HG02884 (cell line): ENCODE measurements at regions not wholly inside any gene's neighbourhood (a gene's known extent, or its start where the extent isn't known, plus 50 kb on each side); places are given as distances from the start of the nearest gene placed in this dataset.

Source experiments
- ATAC-seq: cut with Tn5 transposase; IDR thresholded peaks from one replicate; pipeline ENCODE4 v1.9.1; 2021; ENCODE audit warnings: mild to moderate bottlenecking, moderate library complexity; ENCODE audit not compliant: unreplicated experiment

- no peak for ATAC-seq
These were observed 555.4 kb downstream of the SLITRK6 start for GRCh38 chr13:85243831-85244230.

DNA sequence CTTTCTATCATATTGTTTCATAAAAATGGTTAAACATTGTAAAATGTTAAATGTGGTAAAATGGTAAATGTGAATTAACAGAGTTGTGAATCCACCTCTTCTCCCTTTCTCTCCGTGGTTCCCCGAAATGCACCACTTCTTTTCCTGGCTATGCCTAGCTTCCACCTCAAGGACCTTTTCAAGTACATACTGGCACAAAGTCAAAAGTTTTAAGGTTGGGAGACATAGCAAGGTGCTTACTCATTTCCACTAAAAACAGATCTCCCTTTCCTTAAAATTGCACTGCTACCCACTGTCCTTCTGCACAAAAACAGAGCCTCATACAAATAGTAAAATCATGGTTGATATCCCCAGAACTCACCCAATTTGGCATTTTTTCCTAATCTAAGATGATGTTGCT, 558.2 kb downstream of the SLITRK6 start:
- ATAC-seq, result no peak

DNA sequence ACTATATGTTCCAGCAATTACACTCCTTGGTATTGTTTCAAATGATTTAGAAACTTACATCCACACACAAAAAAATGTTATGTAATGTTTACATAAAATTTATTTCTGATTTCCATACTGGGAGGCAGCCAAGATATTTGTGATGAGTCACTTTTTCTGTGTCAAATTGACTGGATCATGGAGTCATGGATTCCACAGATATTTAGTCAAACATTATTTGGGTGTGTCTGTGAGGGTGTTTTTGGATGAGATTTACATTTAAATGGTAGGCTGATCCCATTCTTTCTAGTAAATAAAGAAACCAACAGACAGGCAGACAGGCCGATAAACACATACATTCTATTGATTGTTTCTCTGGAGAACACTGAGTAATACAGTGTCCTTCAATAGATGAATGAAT, 562.8 kb downstream of the SLITRK6 start:
- ATAC-seq, result no peak

DNA sequence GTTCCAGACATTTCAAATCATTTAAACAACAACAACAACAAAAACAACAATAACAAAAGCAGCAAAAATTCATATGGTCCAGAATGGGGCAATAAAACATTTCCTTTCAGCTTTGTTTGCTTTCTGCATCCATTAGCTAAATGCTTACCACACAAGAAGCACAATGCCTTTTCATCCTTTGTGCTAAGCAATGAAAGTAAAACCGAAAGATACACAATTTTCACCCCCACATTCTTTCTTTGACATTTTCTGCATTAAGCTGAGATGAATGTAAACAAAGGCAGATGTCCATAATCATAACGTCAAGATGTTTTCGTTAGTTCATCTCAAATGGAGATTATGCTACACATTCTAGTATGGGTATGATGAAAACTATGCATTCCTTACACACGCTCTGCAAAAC, 568.5 kb downstream of the SLITRK6 start:
- ATAC-seq, result no peak

DNA sequence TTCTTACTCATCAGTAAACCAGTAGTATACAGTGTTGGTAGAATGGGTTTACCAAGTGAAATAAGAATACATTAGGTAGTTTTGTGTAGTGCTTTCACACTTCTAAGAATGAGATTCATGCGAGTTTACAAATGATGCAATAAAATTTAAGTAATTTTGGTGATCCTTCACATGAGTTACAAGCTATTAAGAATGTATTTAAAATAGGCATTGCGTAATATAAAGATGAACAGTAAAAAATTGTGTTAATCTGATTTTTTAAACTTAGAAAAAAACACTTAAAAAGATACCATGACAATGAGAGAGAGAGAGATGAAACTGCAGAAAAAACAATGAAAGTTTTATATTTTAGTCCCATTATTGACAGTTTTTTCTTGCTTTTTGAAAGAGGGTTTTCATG, 570.5 kb downstream of the SLITRK6 start:
- ATAC-seq, result no peak

GRCh38 chr13:85223883-85224656, 575.1 kb downstream of the SLITRK6 start:
- no peak for ATAC-seq

DNA sequence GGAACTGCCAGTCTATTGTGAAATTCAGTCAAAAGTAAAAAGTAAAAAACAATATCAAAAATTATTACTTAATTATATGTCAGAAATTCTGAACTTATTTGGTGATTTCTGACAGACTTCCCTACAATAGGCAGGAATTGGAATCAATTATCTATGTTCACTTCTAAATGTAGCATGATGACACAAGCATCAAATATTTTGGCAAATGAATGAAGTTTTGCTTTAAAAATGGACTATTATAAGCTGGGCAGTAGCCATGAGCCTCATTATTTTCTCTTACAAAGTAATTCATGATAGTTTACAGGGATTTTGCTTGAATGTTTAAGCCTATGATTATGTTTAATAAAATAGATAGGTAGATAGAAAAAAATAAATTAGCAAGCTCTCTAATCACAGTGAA, 582.6 kb downstream of the SLITRK6 start:
- ATAC-seq, result no peak

DNA sequence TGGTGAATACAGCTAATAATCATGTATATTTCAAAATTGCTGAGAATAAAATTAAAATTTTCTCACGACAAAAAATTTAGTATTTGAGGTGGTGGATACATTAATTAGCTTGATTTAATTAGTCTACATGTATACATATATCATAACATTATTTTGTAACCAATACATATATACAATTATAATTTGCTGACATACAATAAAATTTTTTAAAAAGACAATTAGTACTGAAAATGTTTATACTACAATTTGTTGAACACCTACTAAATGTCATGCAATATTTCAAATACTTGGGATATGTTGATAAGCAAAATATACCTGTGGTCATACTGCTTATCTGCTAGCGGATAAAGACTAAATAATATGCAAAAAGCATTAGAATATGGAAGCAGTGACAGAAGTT, 586.5 kb downstream of the SLITRK6 start:
- ATAC-seq, result no peak

DNA sequence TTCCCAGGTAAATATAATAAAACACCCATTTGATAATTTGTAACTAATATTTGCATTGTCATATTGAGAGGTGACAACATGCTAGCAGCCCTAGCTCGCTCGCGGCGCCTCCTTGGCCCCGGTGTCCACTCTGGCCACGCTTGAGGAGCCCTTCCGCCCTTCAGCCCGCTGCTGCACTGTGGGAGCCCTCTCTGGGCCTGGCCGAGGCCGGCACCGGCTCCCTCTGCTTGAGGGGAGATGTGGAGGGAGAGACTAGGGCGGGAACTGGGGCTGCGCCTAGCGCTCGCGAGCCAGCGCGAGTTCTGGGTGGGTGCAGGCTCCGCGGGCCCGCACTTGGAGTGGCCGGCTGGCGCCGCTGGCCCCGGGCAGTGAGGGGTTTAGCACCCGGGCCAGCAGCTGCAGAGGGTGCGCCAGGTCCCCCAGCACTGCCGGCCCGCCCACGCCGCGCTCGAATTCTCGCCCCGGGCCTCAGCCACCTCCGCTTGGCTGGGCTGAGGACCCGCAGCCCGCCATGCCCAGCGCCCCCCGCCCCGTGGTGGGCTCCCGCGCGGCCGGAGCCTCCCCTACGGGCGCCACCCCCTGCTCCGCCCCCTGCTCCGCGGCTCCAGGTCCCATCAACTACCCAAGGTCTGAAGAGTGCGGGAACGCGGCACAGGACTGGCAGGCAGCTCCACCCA, 594.4 kb downstream of the SLITRK6 start:
- no peak for ATAC-seq

GRCh38 chr13:85197431-85197830, 601.8 kb downstream of the SLITRK6 start:
- ATAC-seq, result no peak

GRCh38 chr13:85194482-85194881, 604.7 kb downstream of the SLITRK6 start:
- ATAC-seq, result no peak

GRCh38 chr13:85191996-85192718, 607.1 kb downstream of the SLITRK6 start:
- ATAC-seq, result no peak

GRCh38 chr13:85186356-85187045, 612.7 kb downstream of the SLITRK6 start:
- no peak for ATAC-seq

- ATAC-seq, result no peak
These were observed 624.9 kb downstream of the SLITRK6 start for GRCh38 chr13:85174291-85174690.

- no peak for ATAC-seq
These were observed 628.8 kb downstream of the SLITRK6 start for GRCh38 chr13:85170372-85170771.

GRCh38 chr13:85166891-85167290, 632.3 kb downstream of the SLITRK6 start:
- ATAC-seq, result no peak

- no peak for ATAC-seq
These were observed 636.2 kb downstream of the SLITRK6 start for GRCh38 chr13:85163063-85163462.

DNA sequence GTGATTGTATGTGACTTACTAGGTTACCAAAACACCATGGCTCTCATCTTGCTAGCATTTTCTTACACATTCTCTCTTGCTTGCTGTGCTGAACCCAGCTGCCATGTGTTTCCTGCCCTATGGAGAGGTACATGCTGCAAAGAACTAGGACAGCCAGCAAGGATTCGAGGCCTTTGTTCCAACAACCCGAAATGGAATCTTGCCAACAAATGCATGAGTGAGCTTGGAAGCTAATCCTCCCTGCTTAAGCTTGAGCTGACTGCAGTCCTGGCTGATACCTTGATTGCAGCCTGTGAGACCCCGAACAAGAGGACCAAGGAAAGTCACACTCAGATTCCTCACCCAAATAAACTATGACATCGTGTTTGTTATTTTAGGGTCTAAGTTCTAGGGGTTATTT, 651.2 kb downstream of the SLITRK6 start:
- no peak for ATAC-seq

- no peak for ATAC-seq
These were observed 656.8 kb downstream of the SLITRK6 start for GRCh38 chr13:85142351-85142927.

GRCh38 chr13:85141401-85141800, 657.8 kb downstream of the SLITRK6 start:
- ATAC-seq, result no peak

DNA sequence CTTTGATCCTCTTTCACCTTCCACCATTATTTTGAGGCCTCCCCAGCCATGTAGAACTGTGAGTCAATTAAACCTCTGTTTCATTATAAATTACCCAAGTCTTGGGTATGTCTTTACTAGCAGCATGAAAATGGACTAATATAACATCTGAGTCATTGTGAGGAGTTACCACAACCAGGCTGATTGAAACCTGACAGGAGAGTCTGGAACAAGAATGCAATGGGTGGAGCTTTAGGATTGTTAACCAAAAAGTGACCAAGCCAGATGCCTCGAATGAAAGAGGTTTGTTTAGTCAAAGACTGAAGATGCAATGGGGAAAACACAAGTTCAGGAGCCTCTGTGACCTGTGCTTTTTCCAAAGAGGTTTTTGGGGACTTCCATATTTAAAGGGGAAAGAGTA, 659.0 kb downstream of the SLITRK6 start:
- ATAC-seq, result no peak
